ENCODE measurements at regions not wholly inside any gene's neighbourhood (a gene's known extent, or its start where the extent isn't known, plus 50 kb on each side); places are given as distances from the start of the nearest gene placed in this dataset.

DNA sequence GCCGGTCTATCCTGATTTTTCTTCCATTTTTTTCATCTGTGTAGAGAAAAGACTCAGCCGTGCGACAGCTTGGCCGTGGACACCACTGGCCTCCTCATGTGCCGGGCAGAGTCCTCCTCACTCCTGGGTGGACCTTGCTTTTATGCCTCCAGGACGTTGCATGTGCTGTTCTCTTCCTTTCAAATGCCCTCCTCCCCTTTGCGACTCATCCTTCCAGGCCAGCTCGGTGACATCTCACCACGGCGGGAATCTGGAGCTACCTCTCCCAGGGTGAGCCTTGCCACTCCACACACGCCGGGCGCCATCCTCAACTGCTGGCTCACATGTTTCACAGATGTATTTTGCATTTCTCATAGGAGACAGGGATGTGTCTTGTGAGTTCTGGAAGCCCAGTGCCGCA, 198.5 kb upstream of the HDAC4 start:
- Mint-ChIP-seq H3K9me3 (ENCODE audit: low read depth, unreplicated experiment) (peaks cover 2% of the 10 kb centered on the region), H3K4me3 (ENCODE audit: low read depth, unreplicated experiment) (no peak overlapping the region), H3K4me1 (ENCODE audit: low read depth, unreplicated experiment) (no peaks in the 10 kb centered on the region), H3K36me3 (ENCODE audit: insufficient read depth, unreplicated experiment) (no peaks in the 10 kb centered on the region), H3K27me3 (ENCODE audit: unreplicated experiment) (peaks cover 69% of the 10 kb centered on the region), H3K27ac (ENCODE audit: unreplicated experiment) (no peak overlapping the region)
- TF ChIP-seq, protein P1, sequence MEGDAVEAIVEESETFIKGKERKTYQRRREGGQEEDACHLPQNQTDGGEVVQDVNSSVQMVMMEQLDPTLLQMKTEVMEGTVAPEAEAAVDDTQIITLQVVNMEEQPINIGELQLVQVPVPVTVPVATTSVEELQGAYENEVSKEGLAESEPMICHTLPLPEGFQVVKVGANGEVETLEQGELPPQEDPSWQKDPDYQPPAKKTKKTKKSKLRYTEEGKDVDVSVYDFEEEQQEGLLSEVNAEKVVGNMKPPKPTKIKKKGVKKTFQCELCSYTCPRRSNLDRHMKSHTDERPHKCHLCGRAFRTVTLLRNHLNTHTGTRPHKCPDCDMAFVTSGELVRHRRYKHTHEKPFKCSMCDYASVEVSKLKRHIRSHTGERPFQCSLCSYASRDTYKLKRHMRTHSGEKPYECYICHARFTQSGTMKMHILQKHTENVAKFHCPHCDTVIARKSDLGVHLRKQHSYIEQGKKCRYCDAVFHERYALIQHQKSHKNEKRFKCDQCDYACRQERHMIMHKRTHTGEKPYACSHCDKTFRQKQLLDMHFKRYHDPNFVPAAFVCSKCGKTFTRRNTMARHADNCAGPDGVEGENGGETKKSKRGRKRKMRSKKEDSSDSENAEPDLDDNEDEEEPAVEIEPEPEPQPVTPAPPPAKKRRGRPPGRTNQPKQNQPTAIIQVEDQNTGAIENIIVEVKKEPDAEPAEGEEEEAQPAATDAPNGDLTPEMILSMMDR (IDR thresholded peaks at IDR 0.05; ENCODE audit: unreplicated experiment) = no peak
- intact Hi-C loops (cut with micrococcal nuclease; ENCODE audit: unreplicated experiment) = no loop called here
- no peak for DNase-seq
- BruUV-seq (replicated peaks) = no TSS peak
- CTCF ChIA-PET = no interaction called here

DNA sequence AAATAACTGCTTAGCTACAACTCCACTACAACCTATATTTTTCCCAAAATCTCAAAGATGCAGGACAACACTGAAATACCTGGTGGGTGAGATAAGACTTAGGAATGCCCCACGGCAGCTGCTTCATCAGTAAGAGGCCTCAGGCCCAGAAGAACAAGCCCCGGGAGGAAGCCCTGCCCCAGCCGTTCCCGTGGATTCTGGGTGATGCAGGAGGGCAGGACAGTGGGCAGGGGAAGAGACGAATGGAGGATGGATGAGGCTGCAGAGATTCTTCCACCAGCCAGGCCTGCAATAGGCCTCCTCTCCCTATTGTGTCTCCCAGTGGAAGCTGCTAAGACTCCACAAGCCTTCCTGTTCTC, 197.9 kb upstream of the HDAC4 start:
- Mint-ChIP-seq H3K4me1 (ENCODE audit: low read depth, unreplicated experiment) (no peaks in the 10 kb centered on the region), H3K27ac (ENCODE audit: unreplicated experiment) (no peak overlapping the region), H3K9me3 (ENCODE audit: low read depth, unreplicated experiment) (peaks cover 4% of the 10 kb centered on the region), H3K36me3 (ENCODE audit: insufficient read depth, unreplicated experiment) (no peaks in the 10 kb centered on the region), H3K4me3 (ENCODE audit: low read depth, unreplicated experiment) (no peak overlapping the region), H3K27me3 (ENCODE audit: unreplicated experiment) (peaks cover 69% of the 10 kb centered on the region)
- BruUV-seq (replicated peaks) = no TSS peak
- intact Hi-C loops (cut with micrococcal nuclease; ENCODE audit: unreplicated experiment) = no loop called here
- DNase-seq = no peak
- CTCF ChIA-PET = no interaction called here
- TF ChIP-seq, protein P1 (IDR thresholded peaks at IDR 0.05; ENCODE audit: unreplicated experiment) = no peak

GRCh38 chr2:239598011-239598731, 197.4 kb upstream of the HDAC4 start:
- CTCF ChIA-PET = no interaction called here
- peaks cover 69% of the 10 kb centered on the region for H3K27me3 Mint-ChIP-seq (ENCODE audit: unreplicated experiment)
- H3K4me3 Mint-ChIP-seq (ENCODE audit: low read depth, unreplicated experiment) = no peak overlapping the region
- no peak for DNase-seq
- no peaks in the 10 kb centered on the region for H3K4me1 Mint-ChIP-seq (ENCODE audit: low read depth, unreplicated experiment)
- no peaks in the 10 kb centered on the region for H3K36me3 Mint-ChIP-seq (ENCODE audit: insufficient read depth, unreplicated experiment)
- H3K9me3 Mint-ChIP-seq (ENCODE audit: low read depth, unreplicated experiment) = peaks cover 7% of the 10 kb centered on the region
- intact Hi-C loops (cut with micrococcal nuclease; ENCODE audit: unreplicated experiment) = no loop called here
- no TSS peak for BruUV-seq (replicated peaks)
- TF ChIP-seq, protein P1 (IDR thresholded peaks at IDR 0.05; ENCODE audit: unreplicated experiment) = no peak
- H3K27ac Mint-ChIP-seq (ENCODE audit: unreplicated experiment) = no peak overlapping the region

GRCh38 chr2:239597216-239597615, 196.4 kb upstream of the HDAC4 start:
- H3K36me3 Mint-ChIP-seq (ENCODE audit: insufficient read depth, unreplicated experiment) = no peaks in the 10 kb centered on the region
- H3K27ac Mint-ChIP-seq (ENCODE audit: unreplicated experiment) = no peak overlapping the region
- peaks cover 65% of the 10 kb centered on the region for H3K27me3 Mint-ChIP-seq (ENCODE audit: unreplicated experiment)
- TF ChIP-seq, protein P1 (IDR thresholded peaks at IDR 0.05; ENCODE audit: unreplicated experiment) = no peak
- H3K9me3 Mint-ChIP-seq (ENCODE audit: low read depth, unreplicated experiment) = peaks cover 13% of the 10 kb centered on the region
- BruUV-seq (replicated peaks) = no TSS peak
- CTCF ChIA-PET = no interaction called here
- H3K4me1 Mint-ChIP-seq (ENCODE audit: low read depth, unreplicated experiment) = no peaks in the 10 kb centered on the region
- intact Hi-C loops (cut with micrococcal nuclease; ENCODE audit: unreplicated experiment) = no loop called here
- no peak for DNase-seq
- H3K4me3 Mint-ChIP-seq (ENCODE audit: low read depth, unreplicated experiment) = no peak overlapping the region
